Right lobe of liver (tissue), 6 donors: ENCODE measurements at regions not wholly inside any gene's neighbourhood (a gene's known extent, or its start where the extent isn't known, plus 50 kb on each side); places are given as distances from the start of the nearest gene placed in this dataset.

Experiments
- ATAC-seq, 4 donors: fragments of 200-7000 bp; cut with Tn5 transposase; one replicate each; pipeline ENCODE4 v1.9.1; 2020; ENCODE audit warnings: mild to moderate bottlenecking in 4 of 4, moderate library complexity in 4 of 4
- DNase-seq, 3 donors: peaks; one replicate each; pipeline ENCODE4 v3.0.0-alpha.2; 2020
- H3K27ac ChIP-seq, 3 donors: fragments of 200-600 bp; one replicate each; pipeline ENCODE4 v1.8.0; 2022
- H3K27me3 ChIP-seq, 2 donors: fragments of 200-600 bp; one replicate each; pipeline ENCODE4 v1.8.0; 2022
- H3K36me3 ChIP-seq, 4 donors: fragments of 200-600 bp; sonication (generic) in 1 of 4; one replicate each; pipeline versions ENCODE4 v1.5.1 to v1.8.0; 2017 to 2022; ENCODE audit warnings: control low read depth in 1 of 4
- H3K4me1 ChIP-seq, 4 donors: fragments of 200-600 bp; sonication (generic) in 1 of 4; one replicate each; pipeline versions ENCODE4 v1.5.1 to v1.8.0; 2017 to 2022; ENCODE audit warnings: control low read depth in 1 of 4
- H3K4me3 ChIP-seq, 3 donors: fragments of 200-600 bp; one replicate each; pipeline ENCODE4 v1.8.0; 2022
- H3K9me3 ChIP-seq, 4 donors: fragments of 200-600 bp; sonication (generic) in 1 of 4; one replicate each; pipeline versions ENCODE4 v1.5.1 to v1.8.0; 2017 to 2022; ENCODE audit warnings: control low read depth in 1 of 4
- CTCF ChIP-seq, 4 donors: fragments of 200-600 bp in 3 of 4; fragments of 450-650 bp in 1 of 4; IDR thresholded peaks; one replicate each; pipeline versions ENCODE4 v1.5.1 to v1.8.0; 2016 to 2022; ENCODE audit warnings: antibody characterized with exemption in 4 of 4, mild to moderate bottlenecking in 2 of 4
- POLR2A ChIP-seq: fragments of 450-650 bp; IDR thresholded peaks from one replicate; pipeline ENCODE4 v1.6.1; 2017; ENCODE audit warnings: antibody characterized with exemption, mild to moderate bottlenecking
- WGBS: methylation state at CpG from one replicate; pipeline ENCODE4 v1.1.6; 2018; ENCODE audit warnings: low coverage, low lambda C conversion rate; ENCODE audit not compliant: insufficient coverage; ENCODE audit errors: missing lambda C conversion rate; 5-methylcytosine and 5-hydroxymethylcytosine counted together
- intact Hi-C, 2 donors: fragments of 100-400 bp; cut with DNase I; formaldehyde crosslinking; loops; one replicate each; pipeline versions ENCODE4 v1.11.2 to v1.14.1; 2022
- donor health status: DM: no; HTN: yes; CAD: no.
- donor health status: DM: no; HTN: no; CAD: no.
- donor health status: DM: no; HTN: no; CAD: no.
- donor health status: DM: no; HTN: yes; CAD: no.
- donor health status: DM: no; HTN: yes; CAD: no.

GRCh38 chr15:69990566-69991421 lies 106.9 kb downstream of the TLE3 start:
- Histone ChIP-seq H3K27me3 (no peaks in the 10 kb centered on the region), H3K36me3 (no peaks in the 10 kb centered on the region), H3K4me3 (no peak overlapping the region), H3K9me3 (no peaks in the 10 kb centered on the region), H3K4me1 (no peaks in the 10 kb centered on the region), H3K27ac (no peak overlapping the region)
- no peak for ATAC-seq
- 68% methylated on average over 12 of the region's 20 CpGs for WGBS
- TF ChIP-seq CTCF (IDR thresholded peaks at IDR 0.05) (no peak), POLR2A (no peak)
- no peak for DNase-seq
- intact Hi-C loops = no loop called here

- Histone ChIP-seq H3K4me1 (peaks cover 0 to 3% (median 1%) of the 10 kb centered on the region in 4 donors), H3K27ac (no peak overlapping the region), H3K27me3 (no peaks in the 10 kb centered on the region), H3K36me3 (no peaks in the 10 kb centered on the region), H3K4me3 (no peak overlapping the region), H3K9me3 (no peaks in the 10 kb centered on the region)
- DNase-seq (no peak), ATAC-seq (no peak)
- TF ChIP-seq CTCF (IDR thresholded peaks at IDR 0.05) = no peak
- TF ChIP-seq POLR2A = no peak
- intact Hi-C loops = no loop called here
- 90% methylated on average over 4 of the region's 10 CpGs for WGBS
Observed at GRCh38 chr15:69991551-69991980, 106.2 kb downstream of the TLE3 start.

- ATAC-seq (no peak), DNase-seq (no peak)
- H3K27me3 ChIP-seq = no peaks in the 10 kb centered on the region
- H3K4me3 ChIP-seq = no peak overlapping the region
- intact Hi-C loops = no loop called here
- no peak overlapping the region for H3K27ac ChIP-seq
- H3K36me3 ChIP-seq = no peaks in the 10 kb centered on the region
- TF ChIP-seq POLR2A (no peak), CTCF (IDR thresholded peaks at IDR 0.05) (no peak)
- peaks cover 0 to 11% (median 5%) of the 10 kb centered on the region in 4 donors for H3K4me1 ChIP-seq
- WGBS = 56% methylated on average over 4 of the region's 7 CpGs
- H3K9me3 ChIP-seq = no peaks in the 10 kb centered on the region
Observed at GRCh38 chr15:69992348-69992747, 105.4 kb downstream of the TLE3 start.

- Histone ChIP-seq H3K4me3 (no peak overlapping the region), H3K27me3 (no peaks in the 10 kb centered on the region), H3K36me3 (no peaks in the 10 kb centered on the region), H3K27ac (no peak overlapping the region), H3K9me3 (no peaks in the 10 kb centered on the region), H3K4me1 (peaks cover 0 to 15% (median 5%) of the 10 kb centered on the region in 4 donors)
- DNase-seq (no peak), ATAC-seq (no peak)
- 67% methylated on average over 1 of the region's 1 CpG for WGBS
- TF ChIP-seq CTCF (IDR thresholded peaks at IDR 0.05) = no peak
- TF ChIP-seq POLR2A = no peak
- intact Hi-C loops = no loop called here
Observed at GRCh38 chr15:69994429-69995205, 103.1 kb downstream of the TLE3 start.
